SK-N-SH treated with all-trans-retinoic acid at 6 μM for 48 hours (cell line): ENCODE measurements at regions not wholly inside any gene's neighbourhood (a gene's known extent, or its start where the extent isn't known, plus 50 kb on each side); places are given as distances from the start of the nearest gene placed in this dataset.

Experiments used
- ATAC-seq: fragments of 200-7000 bp; cut with Tn5 transposase; 3 replicates; pipeline ENCODE4 v1.9.1; 2020; ENCODE audit warnings: mild to moderate bottlenecking, moderate library complexity
- BACH2 ChIP-seq: fragments of 250-450 bp; sonication (Bioruptor Pico); IDR thresholded peaks from 2 replicates; pipeline ENCODE4 v1.9.0; 2021; ENCODE audit warnings: mild to moderate bottlenecking, borderline replicate concordance
- CSDC2 ChIP-seq: fragments of 250-450 bp; sonication (Bioruptor Pico); IDR thresholded peaks from 2 replicates; pipeline ENCODE4 v1.5.0; 2020; ENCODE audit warnings: mild to moderate bottlenecking, moderate library complexity
- GLIS3 ChIP-seq: fragments of 250-450 bp; sonication (Bioruptor Pico); IDR thresholded peaks from 2 replicates; pipeline ENCODE4 v1.5.0; 2020; ENCODE audit warnings: mild to moderate bottlenecking, moderate library complexity
- OSR1 ChIP-seq: fragments of 250-450 bp; sonication (Bioruptor Pico); IDR thresholded peaks from 2 replicates; pipeline ENCODE4 v1.8.0; 2022; ENCODE audit warnings: moderate library complexity, mild to moderate bottlenecking, inconsistent platforms
- PATZ1 ChIP-seq: fragments of 250-450 bp; sonication (Bioruptor Pico); IDR thresholded peaks from 2 replicates; pipeline ENCODE4 v1.8.0; 2020; ENCODE audit warnings: mild to moderate bottlenecking, moderate library complexity, borderline replicate concordance
- RARB ChIP-seq: fragments of 250-450 bp; sonication (Bioruptor Pico); IDR thresholded peaks from 2 replicates; pipeline ENCODE4 v1.8.0; 2021; ENCODE audit warnings: mild to moderate bottlenecking, moderate library complexity
- SNAI2 ChIP-seq: fragments of 250-450 bp; sonication (Bioruptor Pico); IDR thresholded peaks from 2 replicates; pipeline ENCODE4 v1.5.0; 2020; ENCODE audit warnings: mild to moderate bottlenecking, moderate library complexity
- TCF4 ChIP-seq: fragments of 250-450 bp; sonication (Bioruptor Pico); IDR thresholded peaks from 2 replicates; pipeline ENCODE4 v1.8.0; 2021; ENCODE audit warnings: mild to moderate bottlenecking, moderate library complexity, borderline replicate concordance
- TSHZ2 ChIP-seq: fragments of 250-450 bp; sonication (Bioruptor Pico); IDR thresholded peaks from 2 replicates; pipeline ENCODE4 v1.5.0; 2020; ENCODE audit warnings: mild to moderate bottlenecking, moderate library complexity
- ZC3H10 ChIP-seq: fragments of 250-450 bp; sonication (Bioruptor Pico); IDR thresholded peaks from 2 replicates; pipeline ENCODE4 v1.5.1; 2021; ENCODE audit warnings: mild to moderate bottlenecking, moderate library complexity
- ZFP3 ChIP-seq: fragments of 250-450 bp; sonication (Bioruptor Pico); IDR thresholded peaks from 2 replicates; pipeline ENCODE4 v1.5.0; 2020; ENCODE audit warnings: mild to moderate bottlenecking, moderate library complexity
- ZFP30 ChIP-seq: fragments of 450-650 bp; formaldehyde crosslinking; IDR thresholded peaks from 2 replicates; pipeline ENCODE4 v1.5.0; 2022; ENCODE audit warnings: mild to moderate bottlenecking, moderate library complexity
- ZNF565 ChIP-seq: fragments of 450-650 bp; formaldehyde crosslinking; conservative IDR thresholded peaks from 2 replicates; pipeline ENCODE4 v1.5.0; 2020; ENCODE audit warnings: low read depth, mild to moderate bottlenecking, moderate library complexity
- ZNF70 ChIP-seq: fragments of 450-650 bp; formaldehyde crosslinking; IDR thresholded peaks from 2 replicates; pipeline ENCODE4 v1.5.0; 2020; ENCODE audit warnings: mild to moderate bottlenecking, moderate library complexity
- ZNF8 ChIP-seq: fragments of 450-650 bp; formaldehyde crosslinking; IDR thresholded peaks from 2 replicates; pipeline ENCODE4 v1.5.0; 2020; ENCODE audit warnings: mild to moderate bottlenecking, moderate library complexity
- TF ChIP-seq, protein P1 (sequence below): fragments of 250-450 bp; sonication (Bioruptor Pico); IDR thresholded peaks from 2 replicates; pipeline ENCODE4 v1.5.1; 2020; ENCODE audit warnings: low read depth, mild to moderate bottlenecking, moderate library complexity
- TF ChIP-seq, protein P2 (sequence below): fragments of 250-450 bp; sonication (Bioruptor Pico); IDR thresholded peaks from 2 replicates; pipeline ENCODE4 v1.5.1; 2021; ENCODE audit warnings: mild to moderate bottlenecking, moderate library complexity
- TF ChIP-seq, protein P3 (sequence below): fragments of 250-450 bp; sonication (Bioruptor Pico); IDR thresholded peaks from 2 replicates; pipeline ENCODE4 v1.8.0; 2021; ENCODE audit warnings: low read depth, mild to moderate bottlenecking, moderate library complexity, borderline replicate concordance

- no peak for TF ChIP-seq RARB (CRISPR knock-in tag)
- TF ChIP-seq ZFP3, result no peak
- TF ChIP-seq, protein P1, sequence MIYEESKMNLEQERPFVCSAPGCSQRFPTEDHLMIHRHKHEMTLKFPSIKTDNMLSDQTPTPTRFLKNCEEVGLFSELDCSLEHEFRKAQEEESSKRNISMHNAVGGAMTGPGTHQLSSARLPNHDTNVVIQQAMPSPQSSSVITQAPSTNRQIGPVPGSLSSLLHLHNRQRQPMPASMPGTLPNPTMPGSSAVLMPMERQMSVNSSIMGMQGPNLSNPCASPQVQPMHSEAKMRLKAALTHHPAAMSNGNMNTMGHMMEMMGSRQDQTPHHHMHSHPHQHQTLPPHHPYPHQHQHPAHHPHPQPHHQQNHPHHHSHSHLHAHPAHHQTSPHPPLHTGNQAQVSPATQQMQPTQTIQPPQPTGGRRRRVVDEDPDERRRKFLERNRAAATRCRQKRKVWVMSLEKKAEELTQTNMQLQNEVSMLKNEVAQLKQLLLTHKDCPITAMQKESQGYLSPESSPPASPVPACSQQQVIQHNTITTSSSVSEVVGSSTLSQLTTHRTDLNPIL, result no peak
- no peak for TF ChIP-seq BACH2 (CRISPR knock-in tag)
- TF ChIP-seq ZFP30 (CRISPR knock-in tag), result no peak
- no peak for TF ChIP-seq TCF4 (CRISPR knock-in tag)
- no peak for TF ChIP-seq GLIS3
- no peak for TF ChIP-seq TSHZ2 (CRISPR knock-in tag)
- no peak for TF ChIP-seq ZNF70 (CRISPR knock-in tag)
- TF ChIP-seq CSDC2 (CRISPR knock-in tag), result no peak
- no peak for TF ChIP-seq ZNF8 (CRISPR knock-in tag)
- TF ChIP-seq ZNF565, result no peak
- no peak for TF ChIP-seq ZC3H10 (CRISPR knock-in tag)
- no peak for TF ChIP-seq PATZ1
- no peak for ATAC-seq
Observed at GRCh38 chr17:77749989-77750388, 208.5 kb upstream of the TNRC6C start.

- ATAC-seq, result no peak
Observed at GRCh38 chr17:77750427-77751043, 208.0 kb upstream of the TNRC6C start.

GRCh38 chr17:77753246-77753645 is 205.3 kb upstream of the TNRC6C start:
- ATAC-seq, result no peak
- no peak for TF ChIP-seq OSR1
- TF ChIP-seq ZFP3, result no peak
- no peak for TF ChIP-seq TCF4 (CRISPR knock-in tag)
- no peak for TF ChIP-seq ZNF565
- no peak for TF ChIP-seq ZNF70 (CRISPR knock-in tag)
- no peak for TF ChIP-seq PATZ1
- no peak for TF ChIP-seq GLIS3
- TF ChIP-seq, protein P2, sequence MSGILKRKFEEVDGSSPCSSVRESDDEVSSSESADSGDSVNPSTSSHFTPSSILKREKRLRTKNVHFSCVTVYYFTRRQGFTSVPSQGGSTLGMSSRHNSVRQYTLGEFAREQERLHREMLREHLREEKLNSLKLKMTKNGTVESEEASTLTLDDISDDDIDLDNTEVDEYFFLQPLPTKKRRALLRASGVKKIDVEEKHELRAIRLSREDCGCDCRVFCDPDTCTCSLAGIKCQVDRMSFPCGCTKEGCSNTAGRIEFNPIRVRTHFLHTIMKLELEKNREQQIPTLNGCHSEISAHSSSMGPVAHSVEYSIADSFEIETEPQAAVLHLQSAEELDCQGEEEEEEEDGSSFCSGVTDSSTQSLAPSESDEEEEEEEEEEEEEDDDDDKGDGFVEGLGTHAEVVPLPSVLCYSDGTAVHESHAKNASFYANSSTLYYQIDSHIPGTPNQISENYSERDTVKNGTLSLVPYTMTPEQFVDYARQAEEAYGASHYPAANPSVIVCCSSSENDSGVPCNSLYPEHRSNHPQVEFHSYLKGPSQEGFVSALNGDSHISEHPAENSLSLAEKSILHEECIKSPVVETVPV (CRISPR knock-in tag), result no peak
- TF ChIP-seq ZFP30 (CRISPR knock-in tag), result no peak
- TF ChIP-seq, protein P3, sequence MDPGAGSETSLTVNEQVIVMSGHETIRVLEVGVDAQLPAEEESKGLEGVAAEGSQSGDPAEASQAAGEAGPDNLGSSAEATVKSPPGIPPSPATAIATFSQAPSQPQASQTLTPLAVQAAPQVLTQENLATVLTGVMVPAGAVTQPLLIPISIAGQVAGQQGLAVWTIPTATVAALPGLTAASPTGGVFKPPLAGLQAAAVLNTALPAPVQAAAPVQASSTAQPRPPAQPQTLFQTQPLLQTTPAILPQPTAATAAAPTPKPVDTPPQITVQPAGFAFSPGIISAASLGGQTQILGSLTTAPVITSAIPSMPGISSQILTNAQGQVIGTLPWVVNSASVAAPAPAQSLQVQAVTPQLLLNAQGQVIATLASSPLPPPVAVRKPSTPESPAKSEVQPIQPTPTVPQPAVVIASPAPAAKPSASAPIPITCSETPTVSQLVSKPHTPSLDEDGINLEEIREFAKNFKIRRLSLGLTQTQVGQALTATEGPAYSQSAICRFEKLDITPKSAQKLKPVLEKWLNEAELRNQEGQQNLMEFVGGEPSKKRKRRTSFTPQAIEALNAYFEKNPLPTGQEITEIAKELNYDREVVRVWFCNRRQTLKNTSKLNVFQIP (CRISPR knock-in tag), result no peak
- TF ChIP-seq, protein P1, result no peak
- TF ChIP-seq SNAI2 (CRISPR knock-in tag), result no peak
- TF ChIP-seq BACH2 (CRISPR knock-in tag), result no peak
- TF ChIP-seq, all 23 proteins: peak for 0

More at GRCh38 chr17:77750427-77751043, 208.0 kb upstream of the TNRC6C start:
- no peak for TF ChIP-seq PATZ1
- TF ChIP-seq BACH2 (CRISPR knock-in tag), result no peak
- no peak for TF ChIP-seq ZNF8 (CRISPR knock-in tag)
- TF ChIP-seq, all 23 proteins: peak for 0
